ENCODE measurements at regions not wholly inside any gene's neighbourhood (a gene's known extent, or its start where the extent isn't known, plus 50 kb on each side); places are given as distances from the start of the nearest gene placed in this dataset.

DNA sequence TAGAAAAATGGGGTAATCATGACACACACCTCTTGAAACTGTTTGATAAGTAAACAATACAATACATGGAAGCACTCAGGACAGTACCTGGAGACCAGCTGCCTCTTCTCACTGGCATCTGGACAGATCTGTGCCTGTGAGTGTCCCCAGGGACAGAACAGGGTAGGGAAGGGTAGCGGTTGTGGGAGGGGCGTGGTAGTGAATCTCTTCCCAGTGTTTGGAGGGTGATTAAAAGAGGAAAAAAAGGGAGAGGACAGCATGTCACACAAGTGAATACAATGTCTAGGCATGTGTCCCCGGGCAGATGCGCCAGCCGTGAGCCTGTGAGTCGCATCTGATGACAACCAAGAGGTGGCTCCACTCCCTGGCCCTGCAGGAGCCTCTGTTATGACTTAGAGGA is 138.8 kb upstream of the MSX1 start:
- no peak overlapping the region for H3K27ac ChIP-seq
- H4K20me1 ChIP-seq (ENCODE audit: insufficient read depth, poor library complexity, severe bottlenecking): no peaks in the 10 kb centered on the region
- no peak overlapping the region for H3K4me2 ChIP-seq
- no peaks in the 10 kb centered on the region for H3K27me3 ChIP-seq
- no peaks in the 10 kb centered on the region for H3K4me1 ChIP-seq (ENCODE audit: insufficient read depth)
- WGBS (ENCODE audit: low lambda C conversion rate, missing lambda C conversion rate): 86% methylated on average over 6 of the region's 6 CpGs
- no peaks in the 10 kb centered on the region for H3K36me3 ChIP-seq (replicated peaks; ENCODE audit: insufficient read depth, low read depth)
- DNase-seq (ENCODE audit: low spot score): no peak
- no peaks in the 10 kb centered on the region for H3K9me3 ChIP-seq (ENCODE audit: low read depth)
- H3K79me2 ChIP-seq: no peaks in the 10 kb centered on the region
- no peak overlapping the region for H2AFZ ChIP-seq
- TF ChIP-seq, protein P1, sequence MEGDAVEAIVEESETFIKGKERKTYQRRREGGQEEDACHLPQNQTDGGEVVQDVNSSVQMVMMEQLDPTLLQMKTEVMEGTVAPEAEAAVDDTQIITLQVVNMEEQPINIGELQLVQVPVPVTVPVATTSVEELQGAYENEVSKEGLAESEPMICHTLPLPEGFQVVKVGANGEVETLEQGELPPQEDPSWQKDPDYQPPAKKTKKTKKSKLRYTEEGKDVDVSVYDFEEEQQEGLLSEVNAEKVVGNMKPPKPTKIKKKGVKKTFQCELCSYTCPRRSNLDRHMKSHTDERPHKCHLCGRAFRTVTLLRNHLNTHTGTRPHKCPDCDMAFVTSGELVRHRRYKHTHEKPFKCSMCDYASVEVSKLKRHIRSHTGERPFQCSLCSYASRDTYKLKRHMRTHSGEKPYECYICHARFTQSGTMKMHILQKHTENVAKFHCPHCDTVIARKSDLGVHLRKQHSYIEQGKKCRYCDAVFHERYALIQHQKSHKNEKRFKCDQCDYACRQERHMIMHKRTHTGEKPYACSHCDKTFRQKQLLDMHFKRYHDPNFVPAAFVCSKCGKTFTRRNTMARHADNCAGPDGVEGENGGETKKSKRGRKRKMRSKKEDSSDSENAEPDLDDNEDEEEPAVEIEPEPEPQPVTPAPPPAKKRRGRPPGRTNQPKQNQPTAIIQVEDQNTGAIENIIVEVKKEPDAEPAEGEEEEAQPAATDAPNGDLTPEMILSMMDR (IDR thresholded peaks at IDR 0.05; ENCODE audit: poor library complexity): no peak
- TF ChIP-seq EZH2phosphoT487 (IDR thresholded peaks at IDR 0.05; ENCODE audit: low read depth, severe bottlenecking, unreplicated experiment) (no peak), EZH2 (IDR thresholded peaks at IDR 0.05; ENCODE audit: borderline replicate concordance) (no peak)
- H3K4me3 ChIP-seq: no peak overlapping the region
- H3K9me2 ChIP-seq (replicated peaks; ENCODE audit: insufficient read depth): no peaks in the 10 kb centered on the region

DNA sequence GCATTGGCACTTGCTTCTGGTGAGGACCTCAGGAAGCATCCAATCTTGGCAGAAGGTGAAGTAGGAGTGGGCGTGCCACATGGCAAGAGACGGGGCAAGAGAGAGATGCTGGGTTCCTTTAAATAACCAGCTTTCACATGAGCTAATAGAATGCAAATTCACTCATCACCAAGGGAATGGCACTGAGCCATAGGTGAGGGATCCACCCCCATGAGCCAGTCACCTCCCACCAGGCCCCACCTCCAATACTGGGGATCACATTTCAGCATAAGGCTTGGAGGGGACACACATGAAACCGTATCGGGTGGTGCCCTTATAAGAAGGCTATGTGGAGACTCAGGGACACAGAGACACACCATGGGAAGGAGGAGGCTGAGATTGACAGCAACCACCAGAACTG is 140.0 kb upstream of the MSX1 start:
- Histone ChIP-seq H3K27ac (no peak overlapping the region), H3K9me3 (ENCODE audit: low read depth) (no peaks in the 10 kb centered on the region), H3K79me2 (no peaks in the 10 kb centered on the region), H2AFZ (no peak overlapping the region), H3K9me2 (replicated peaks; ENCODE audit: insufficient read depth) (no peaks in the 10 kb centered on the region), H3K4me1 (ENCODE audit: insufficient read depth) (no peaks in the 10 kb centered on the region), H3K4me2 (no peak overlapping the region), H3K4me3 (no peak overlapping the region), H3K27me3 (no peaks in the 10 kb centered on the region), H3K36me3 (replicated peaks; ENCODE audit: insufficient read depth, low read depth) (no peaks in the 10 kb centered on the region), H4K20me1 (ENCODE audit: insufficient read depth, poor library complexity, severe bottlenecking) (no peaks in the 10 kb centered on the region)
- TF ChIP-seq EZH2phosphoT487 (IDR thresholded peaks at IDR 0.05; ENCODE audit: low read depth, severe bottlenecking, unreplicated experiment) (no peak), EZH2 (IDR thresholded peaks at IDR 0.05; ENCODE audit: borderline replicate concordance) (no peak)
- TF ChIP-seq, protein P1 (IDR thresholded peaks at IDR 0.05; ENCODE audit: poor library complexity): no peak
- 76% methylated on average over 4 of the region's 4 CpGs for WGBS (ENCODE audit: low lambda C conversion rate, missing lambda C conversion rate)
- no peak for DNase-seq (ENCODE audit: low spot score)

DNA sequence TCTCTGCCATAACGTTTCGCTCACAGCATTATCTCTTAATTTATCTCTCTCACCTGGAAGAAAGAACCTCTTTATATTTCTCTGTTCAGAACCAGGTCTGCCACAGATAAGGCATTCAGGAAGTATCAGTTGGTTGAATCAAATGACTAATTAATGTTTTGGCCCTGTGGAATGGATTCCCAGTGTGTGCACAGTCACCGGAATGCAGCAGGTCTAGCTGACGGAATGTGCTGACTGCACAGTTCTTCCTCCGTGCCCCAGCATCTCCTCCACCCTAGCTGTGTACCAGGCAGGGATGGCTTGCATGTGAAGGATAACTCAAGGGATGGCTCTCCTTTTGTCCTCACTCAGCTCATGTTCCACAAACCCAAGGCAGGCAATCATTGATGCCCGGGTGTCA is 141.8 kb upstream of the MSX1 start:
- Histone ChIP-seq H4K20me1 (ENCODE audit: insufficient read depth, poor library complexity, severe bottlenecking) (no peaks in the 10 kb centered on the region), H3K79me2 (no peaks in the 10 kb centered on the region), H3K4me3 (no peak overlapping the region), H3K4me1 (ENCODE audit: insufficient read depth) (no peaks in the 10 kb centered on the region), H3K27ac (no peak overlapping the region), H3K9me2 (replicated peaks; ENCODE audit: insufficient read depth) (no peaks in the 10 kb centered on the region), H3K36me3 (replicated peaks; ENCODE audit: insufficient read depth, low read depth) (no peaks in the 10 kb centered on the region), H3K27me3 (no peaks in the 10 kb centered on the region), H3K9me3 (ENCODE audit: low read depth) (no peaks in the 10 kb centered on the region), H3K4me2 (no peak overlapping the region), H2AFZ (no peak overlapping the region)
- 70% methylated on average over 6 of the region's 6 CpGs for WGBS (ENCODE audit: low lambda C conversion rate, missing lambda C conversion rate)
- no peak for DNase-seq (ENCODE audit: low spot score)
- TF ChIP-seq EZH2phosphoT487 (IDR thresholded peaks at IDR 0.05; ENCODE audit: low read depth, severe bottlenecking, unreplicated experiment) (no peak), EZH2 (IDR thresholded peaks at IDR 0.05; ENCODE audit: borderline replicate concordance) (no peak)
- TF ChIP-seq, protein P1 (IDR thresholded peaks at IDR 0.05; ENCODE audit: poor library complexity): no peak

DNA sequence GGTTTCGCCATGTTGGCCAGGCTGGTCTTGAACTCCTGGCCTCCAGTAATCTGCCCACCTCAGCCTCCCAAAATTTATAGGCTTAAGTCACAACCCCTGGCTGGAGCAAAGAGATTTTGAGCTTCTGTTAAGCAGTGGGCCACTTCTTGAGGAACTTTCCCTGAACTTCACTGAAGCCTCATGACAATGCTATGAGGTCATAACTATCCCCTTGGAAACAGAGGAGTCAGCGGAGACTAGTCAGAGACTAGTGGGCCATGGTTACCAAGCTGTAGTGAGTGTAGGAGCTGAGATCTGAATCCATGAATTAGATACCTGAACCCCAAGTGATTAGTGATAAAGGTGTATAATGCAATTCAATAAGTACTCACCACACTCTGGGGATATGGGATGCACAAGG is 145.1 kb upstream of the MSX1 start:
- Histone ChIP-seq H3K4me3 (no peak overlapping the region), H3K4me2 (no peak overlapping the region), H3K36me3 (replicated peaks; ENCODE audit: insufficient read depth, low read depth) (no peaks in the 10 kb centered on the region), H3K4me1 (ENCODE audit: insufficient read depth) (no peaks in the 10 kb centered on the region), H3K27me3 (no peaks in the 10 kb centered on the region), H4K20me1 (ENCODE audit: insufficient read depth, poor library complexity, severe bottlenecking) (no peaks in the 10 kb centered on the region), H3K9me3 (ENCODE audit: low read depth) (no peaks in the 10 kb centered on the region), H2AFZ (no peak overlapping the region), H3K27ac (no peak overlapping the region), H3K79me2 (no peaks in the 10 kb centered on the region), H3K9me2 (replicated peaks; ENCODE audit: insufficient read depth) (no peaks in the 10 kb centered on the region)
- 91% methylated on average over 2 of the region's 2 CpGs for WGBS (ENCODE audit: low lambda C conversion rate, missing lambda C conversion rate)
- no peak for DNase-seq (ENCODE audit: low spot score)
- TF ChIP-seq EZH2 (IDR thresholded peaks at IDR 0.05; ENCODE audit: borderline replicate concordance) (no peak), EZH2phosphoT487 (IDR thresholded peaks at IDR 0.05; ENCODE audit: low read depth, severe bottlenecking, unreplicated experiment) (no peak)
- TF ChIP-seq, protein P1 (IDR thresholded peaks at IDR 0.05; ENCODE audit: poor library complexity): no peak

Measured in hepatocyte (in vitro differentiated cells).